NCI-H526 treated with DMSO at 0.1 percent for 48 hours (cell line): ENCODE measurements at regions not wholly inside any gene's neighbourhood (a gene's known extent, or its start where the extent isn't known, plus 50 kb on each side); places are given as distances from the start of the nearest gene placed in this dataset.

Source experiments
- DNase-seq: peaks from one replicate; lab custom pipeline; 2025; lab: John Stamatoyannopoulos, UW

- DNase-seq = no peak
These were observed 1790.8 kb upstream of the PCDH20 start for GRCh38 chr13:63206461-63206860.

GRCh38 chr13:63201493-63201892 is 1785.8 kb upstream of the PCDH20 start:
- no peak for DNase-seq

GRCh38 chr13:63199508-63199907 is 1783.9 kb upstream of the PCDH20 start:
- DNase-seq = peak; percentile 35

- DNase-seq = no peak
These were observed 1782.4 kb upstream of the PCDH20 start for GRCh38 chr13:63198071-63198470.

- no peak for DNase-seq
These were observed 1780.1 kb upstream of the PCDH20 start for GRCh38 chr13:63195726-63196125.

GRCh38 chr13:63190742-63191141 is 1775.1 kb upstream of the PCDH20 start:
- DNase-seq = no peak

GRCh38 chr13:63190219-63190618 is 1774.6 kb upstream of the PCDH20 start:
- no peak for DNase-seq

GRCh38 chr13:63189712-63190111 is 1774.1 kb upstream of the PCDH20 start:
- no peak for DNase-seq

- no peak for DNase-seq
These were observed 1769.0 kb upstream of the PCDH20 start for GRCh38 chr13:63184693-63185092.

- DNase-seq = no peak
These were observed 1759.9 kb upstream of the PCDH20 start for GRCh38 chr13:63175536-63175935.

- DNase-seq = no peak
These were observed 1752.2 kb upstream of the PCDH20 start for GRCh38 chr13:63167699-63168337.

- DNase-seq = no peak
These were observed 1750.7 kb upstream of the PCDH20 start for GRCh38 chr13:63166345-63166744.

- DNase-seq = no peak
These were observed 1748.3 kb upstream of the PCDH20 start for GRCh38 chr13:63163903-63164302.

GRCh38 chr13:63161219-63161618 is 1745.6 kb upstream of the PCDH20 start:
- no peak for DNase-seq

GRCh38 chr13:63156816-63157215 is 1741.2 kb upstream of the PCDH20 start:
- no peak for DNase-seq

- no peak for DNase-seq
These were observed 1733.7 kb upstream of the PCDH20 start for GRCh38 chr13:63149375-63149774.

- no peak for DNase-seq
These were observed 1723.6 kb upstream of the PCDH20 start for GRCh38 chr13:63139277-63139676.

- no peak for DNase-seq
These were observed 1714.3 kb upstream of the PCDH20 start for GRCh38 chr13:63129995-63130394.

GRCh38 chr13:63128716-63129115 is 1713.1 kb upstream of the PCDH20 start:
- DNase-seq = no peak

GRCh38 chr13:63124863-63125262 is 1709.2 kb upstream of the PCDH20 start:
- DNase-seq = peak; percentile 25

GRCh38 chr13:63120883-63121282 is 1705.2 kb upstream of the PCDH20 start:
- no peak for DNase-seq

GRCh38 chr13:63117710-63118109 is 1702.1 kb upstream of the PCDH20 start:
- DNase-seq = no peak

GRCh38 chr13:63112799-63113395 is 1697.2 kb upstream of the PCDH20 start:
- no peak for DNase-seq

- no peak for DNase-seq
These were observed 1694.8 kb upstream of the PCDH20 start for GRCh38 chr13:63110466-63110865.
